H1 (cell line): ENCODE measurements at regions not wholly inside any gene's neighbourhood (a gene's known extent, or its start where the extent isn't known, plus 50 kb on each side); places are given as distances from the start of the nearest gene placed in this dataset.

Experiments
- CTCF ChIA-PET: fragments of 300-600 bp; sonication (Branson Sonifier 250); formaldehyde crosslinking; loops from one replicate; lab custom pipeline; 2021; ENCODE audit not compliant: partially characterized antibody; lab: Charles Lee
- POLR2A ChIA-PET: fragments of 300-600 bp; sonication (Branson Sonifier 250); formaldehyde crosslinking; loops from one replicate; lab custom pipeline; 2021; ENCODE audit warnings: inconsistent platforms; ENCODE audit not compliant: partially characterized antibody; lab: Charles Lee
- DNase-seq, 2 experiments: peaks; one replicate each; pipeline versions ENCODE4 v3.0.0 to v3.0.0-alpha.2; 2010 to 2022; ENCODE audit warnings: low spot score in 2 of 2, low read depth in 1 of 2, mixed read lengths in 1 of 2
- FAIRE-seq: peaks from 2 replicates; lab custom pipeline; 2011; peaks lifted over from hg19 to GRCh38; lab: Jason Lieb, UNC
- H2AFZ ChIP-seq: 2 replicates; pipeline ENCODE4 v1.8.1; 2012; ENCODE audit warnings: low read length, inconsistent platforms
- H2AK5ac ChIP-seq: 2 replicates; pipeline ENCODE4 v1.6.1; 2013; ENCODE audit warnings: low read depth, low read length
- H2BK120ac ChIP-seq: replicated peaks from 2 replicates; pipeline ENCODE3; 2013; ENCODE audit warnings: low read depth, low read length, inconsistent platforms
- H2BK12ac ChIP-seq: 2 replicates; pipeline ENCODE4 v1.6.1; 2013; ENCODE audit warnings: low read depth, low read length
- H2BK15ac ChIP-seq: 2 replicates; pipeline ENCODE4 v1.6.1; 2013; ENCODE audit warnings: low read length
- H2BK20ac ChIP-seq: 2 replicates; pipeline ENCODE4 v1.6.1; 2013; ENCODE audit warnings: low read length
- H2BK5ac ChIP-seq: 2 replicates; pipeline ENCODE4 v1.6.1; 2013; ENCODE audit warnings: low read depth, low read length
- H3K14ac ChIP-seq: 2 replicates; pipeline ENCODE4 v1.6.1; 2013; ENCODE audit warnings: inconsistent platforms; ENCODE audit not compliant: insufficient read length
- H3K18ac ChIP-seq: 2 replicates; pipeline ENCODE4 v1.6.1; 2013; ENCODE audit warnings: low read length; ENCODE audit errors: extremely low read depth
- H3K23ac ChIP-seq: 2 replicates; pipeline ENCODE4 v1.6.1; 2013; ENCODE audit warnings: inconsistent platforms; ENCODE audit not compliant: insufficient read length
- H3K23me2 ChIP-seq: 2 replicates; pipeline ENCODE4 v1.6.1; 2013; ENCODE audit warnings: low read depth, low read length
- H3K27ac ChIP-seq: 2 replicates; pipeline ENCODE4 v1.6.1; 2011; ENCODE audit warnings: low read depth, low read length, inconsistent platforms
- H3K27me3 ChIP-seq, 4 experiments: replicated peaks in 1 of 4; 1 replicate in 1 of 4; 2 replicates in 3 of 4; pipeline versions ENCODE4 v1.6.1 to v1.8.1; 2011 to 2013; ENCODE audit warnings: low read length in 3 of 4, mild to moderate bottlenecking in 3 of 4, inconsistent platforms in 2 of 4, mixed read lengths in 2 of 4, moderate library complexity in 1 of 4; ENCODE audit not compliant: control insufficient read depth in 3 of 4, insufficient read depth in 3 of 4; ENCODE audit errors: extremely low read depth in 1 of 4
- H3K36me3 ChIP-seq, 4 experiments: 2 replicates each; pipeline versions ENCODE4 v1.6.1 to v1.8.1; 2011 to 2013; ENCODE audit warnings: mild to moderate bottlenecking in 4 of 4, low read length in 3 of 4, moderate library complexity in 2 of 4, control low read depth in 1 of 4, inconsistent platforms in 1 of 4; ENCODE audit not compliant: insufficient read depth in 4 of 4, control insufficient read depth in 2 of 4
- H3K4ac ChIP-seq: replicated peaks from 2 replicates; pipeline ENCODE3; 2013; ENCODE audit warnings: low read length, low read depth, mixed read lengths, inconsistent platforms; ENCODE audit not compliant: insufficient read length
- H3K4me1 ChIP-seq, 4 experiments: replicated peaks in 1 of 4; 1 replicate in 1 of 4; 2 replicates in 3 of 4; pipeline versions ENCODE4 v1.6.1 to v1.8.1; 2011 to 2013; ENCODE audit warnings: low read length in 3 of 4, inconsistent platforms in 2 of 4, mixed read lengths in 1 of 4; ENCODE audit not compliant: insufficient read depth in 4 of 4, control insufficient read depth in 3 of 4
- H3K4me2 ChIP-seq, 2 experiments: 2 replicates each; pipeline versions ENCODE4 v1.6.1 to v1.8.1; 2011 to 2013; ENCODE audit warnings: low read depth in 2 of 2, low read length in 2 of 2, control low read depth in 1 of 2, inconsistent platforms in 1 of 2, mild to moderate bottlenecking in 1 of 2; ENCODE audit not compliant: insufficient read depth in 1 of 2
- H3K4me3 ChIP-seq, 4 experiments: fragments of 200-600, 300-600 bp in 1 of 4; sonication (generic), shearing (Covaris generic), sonication (Bioruptor Twin) in 1 of 4; 2 replicates each; pipeline versions ENCODE4 v1.5.1 to v1.8.1; 2011 to 2016; ENCODE audit warnings: low read length in 4 of 4, low read depth in 3 of 4, control low read depth in 2 of 4, inconsistent platforms in 2 of 4, mild to moderate bottlenecking in 2 of 4, mixed read lengths in 1 of 4, moderate library complexity in 1 of 4; ENCODE audit not compliant: insufficient read depth in 2 of 4; ENCODE audit errors: extremely low read depth in 1 of 4
- H3K56ac ChIP-seq: replicated peaks from 2 replicates; pipeline ENCODE3; 2013; ENCODE audit warnings: low read depth, mild to moderate bottlenecking, mixed read lengths, low read length, inconsistent platforms; ENCODE audit not compliant: insufficient read length
- H3K79me1 ChIP-seq: 2 replicates; pipeline ENCODE4 v1.6.1; 2013; ENCODE audit warnings: low read depth, low read length, control low read depth
- H3K79me2 ChIP-seq, 2 experiments: 2 replicates each; pipeline versions ENCODE4 v1.6.1 to v1.8.1; 2012 to 2013; ENCODE audit warnings: low read length in 2 of 2, mild to moderate bottlenecking in 2 of 2, inconsistent platforms in 1 of 2; ENCODE audit not compliant: insufficient read depth in 2 of 2, control insufficient read depth in 1 of 2
- H3K9ac ChIP-seq, 4 experiments: replicated peaks in 1 of 4; 1 replicate in 1 of 4; 2 replicates in 3 of 4; pipeline versions ENCODE4 v1.6.1 to v1.8.1; 2011 to 2013; ENCODE audit warnings: low read depth in 3 of 4, low read length in 3 of 4, control low read depth in 2 of 4, mild to moderate bottlenecking in 2 of 4, moderate library complexity in 2 of 4, inconsistent platforms in 1 of 4; ENCODE audit errors: extremely low read depth in 1 of 4
- H3K9me3 ChIP-seq, 2 experiments: 2 replicates each; pipeline versions ENCODE4 v1.6.1 to v1.8.1; 2012 to 2013; ENCODE audit warnings: mild to moderate bottlenecking in 2 of 2, moderate library complexity in 2 of 2, control low read depth in 1 of 2, inconsistent platforms in 1 of 2, low read depth in 1 of 2, low read length in 1 of 2, mixed read lengths in 1 of 2; ENCODE audit not compliant: insufficient read depth in 2 of 2
- H4K20me1 ChIP-seq, 2 experiments: replicated peaks in 1 of 2; 2 replicates each; pipeline versions ENCODE3 to v1.8.1; 2011 to 2013; ENCODE audit warnings: inconsistent platforms in 2 of 2, low read length in 2 of 2, mild to moderate bottlenecking in 1 of 2; ENCODE audit not compliant: insufficient read depth in 2 of 2, control insufficient read depth in 1 of 2
- H4K5ac ChIP-seq: 2 replicates; pipeline ENCODE4 v1.6.1; 2013; ENCODE audit warnings: low read length, low read depth, mixed read lengths, inconsistent platforms; ENCODE audit not compliant: insufficient read length
- H4K8ac ChIP-seq: 2 replicates; pipeline ENCODE4 v1.8.0; 2013; ENCODE audit warnings: mild to moderate bottlenecking, moderate library complexity, low read length, inconsistent platforms; ENCODE audit not compliant: insufficient read depth; ENCODE audit errors: extremely low read depth
- H4K91ac ChIP-seq: replicated peaks from 2 replicates; pipeline ENCODE3; 2013; ENCODE audit warnings: low read length, mixed read lengths, inconsistent platforms; ENCODE audit not compliant: insufficient read length
- BCL11A ChIP-seq, 2 experiments: IDR thresholded peaks; one replicate each; pipeline ENCODE4 v1.6.1; 2011; ENCODE audit warnings: low read depth in 2 of 2, low read length in 2 of 2, mild to moderate bottlenecking in 2 of 2
- BRCA1 ChIP-seq: IDR thresholded peaks from 2 replicates; pipeline ENCODE4 v1.6.1; 2012; ENCODE audit warnings: low read depth, low read length, improper control_type of control experiment
- CBX5 ChIP-seq: fragments of 300-800, 300-1000 bp; sonication (generic); IDR thresholded peaks from 2 replicates; pipeline ENCODE4 v1.7.1; 2016; ENCODE audit warnings: antibody characterized with exemption, low read length, low read depth
- CEBPB ChIP-seq: IDR thresholded peaks from 2 replicates; pipeline ENCODE4 v1.6.1; 2012; ENCODE audit warnings: low read depth, low read length
- CTBP2 ChIP-seq: IDR thresholded peaks from 2 replicates; pipeline ENCODE4 v1.7.0; 2011; ENCODE audit warnings: borderline replicate concordance, mild to moderate bottlenecking, moderate library complexity, mixed read lengths, low read length; ENCODE audit not compliant: insufficient read depth, insufficient read length
- FOSL1 ChIP-seq: IDR thresholded peaks from 2 replicates; pipeline ENCODE4 v1.6.1; 2011; ENCODE audit warnings: mild to moderate bottlenecking, low read depth, low read length, moderate library complexity; ENCODE audit not compliant: insufficient read depth
- GABPA ChIP-seq: IDR thresholded peaks from 2 replicates; pipeline ENCODE4 v1.6.1; 2011; ENCODE audit warnings: mild to moderate bottlenecking, low read length, moderate library complexity, borderline replicate concordance; ENCODE audit not compliant: insufficient read depth
- GTF2F1 ChIP-seq: IDR thresholded peaks from 2 replicates; pipeline ENCODE4 v1.6.1; 2012; ENCODE audit warnings: low read depth, low read length, improper control_type of control experiment, borderline replicate concordance
- HDAC6 ChIP-seq: IDR thresholded peaks from one replicate; pipeline ENCODE4 v1.7.1; 2012; ENCODE audit warnings: low read depth, mild to moderate bottlenecking, inconsistent platforms, low read length, moderate library complexity
- JUN ChIP-seq: IDR thresholded peaks from 2 replicates; pipeline ENCODE4 v1.6.1; 2011; ENCODE audit warnings: low read depth, mild to moderate bottlenecking, improper control_type of control experiment, low read length
- JUND ChIP-seq: IDR thresholded peaks from 2 replicates; pipeline ENCODE4 v1.6.1; 2011; ENCODE audit warnings: mild to moderate bottlenecking, improper control_type of control experiment, low read length
- KDM4A ChIP-seq: IDR thresholded peaks from one replicate; pipeline ENCODE4 v1.7.1; 2012; ENCODE audit warnings: low read depth, mild to moderate bottlenecking, moderate library complexity, low read length, inconsistent platforms; ENCODE audit not compliant: severe bottlenecking
- RBBP5 ChIP-seq: IDR thresholded peaks from 2 replicates; pipeline ENCODE4 v1.7.1; 2012; ENCODE audit warnings: low read depth, mild to moderate bottlenecking, inconsistent platforms, low read length, moderate library complexity, borderline replicate concordance
- whole genome bisulfite sequencing, 2 experiments: shearing (Covaris generic) in 1 of 2; methylation state at CpG; one replicate each; pipeline versions ENCODE4 v1.1.6 to v1.1.7; 2013 to 2015; ENCODE audit warnings: low lambda C conversion rate in 2 of 2, mixed read lengths in 2 of 2, inconsistent platforms in 1 of 2, low coverage in 1 of 2, missing lambda C conversion rate in 1 of 2; ENCODE audit not compliant: insufficient replicate concordance in 2 of 2, insufficient coverage in 1 of 2, insufficient read length in 1 of 2; ENCODE audit errors: extremely low coverage in 1 of 2, missing lambda C conversion rate in 1 of 2; 5-methylcytosine and 5-hydroxymethylcytosine counted together

GRCh38 chr10:128474571-128474970 lies 348.3 kb upstream of the MKI67 start:
- Histone ChIP-seq H3K27me3 (no peaks in the 10 kb centered on the region), H2BK20ac (no peak overlapping the region), H3K27ac (no peak overlapping the region), H4K91ac (no peak overlapping the region), H2AFZ (no peak overlapping the region), H2BK5ac (no peak overlapping the region), H4K5ac (no peak overlapping the region), H3K79me1 (no peaks in the 10 kb centered on the region), H4K20me1 (peaks cover 0 to 6% of the 10 kb centered on the region in 2 experiments), H2BK120ac (no peak overlapping the region), H3K56ac (no peak overlapping the region), H3K18ac (no peak overlapping the region), H3K4ac (no peak overlapping the region), H3K9ac (no peak overlapping the region), H3K4me2 (no peak overlapping the region), H3K79me2 (no peaks in the 10 kb centered on the region; a peak in 1 of 4 replicates), H3K4me1 (no peaks in the 10 kb centered on the region), H2BK15ac (no peak overlapping the region), H3K36me3 (no peaks in the 10 kb centered on the region), H3K23me2 (peaks cover 8% of the 10 kb centered on the region; the same call in 1 of the 2 replicates), H4K8ac (no peak overlapping the region), H2AK5ac (no peak overlapping the region), H3K23ac (no peak overlapping the region), H3K14ac (no peak overlapping the region), H2BK12ac (no peak overlapping the region), H3K9me3 (no peaks in the 10 kb centered on the region), H3K4me3 (no peak overlapping the region)
- ChIA-PET POLR2A (no interaction called here), CTCF (interaction anchor here (1.0 kb wide), 1 partner anchor 24 kb away, joined by 3 read pairs; no protein-coding TSS in a partner anchor)
- TF ChIP-seq BRCA1 (no peak), HDAC6 (no peak), CTBP2 (no peak), RBBP5 (no peak), KDM4A (no peak), GTF2F1 (no peak), CBX5 (no peak), GABPA (no peak), JUND (no peak), CEBPB (no peak), BCL11A (IDR thresholded peaks at IDR 0.05; ENCODE audit: low read depth in 2 of 2, low read length in 2 of 2) (no peak), JUN (no peak), FOSL1 (no peak)
- DNase-seq (no peak), FAIRE-seq (no peak)
- WGBS, 2 experiments, result 87% methylated on average over 6 of the region's 6 CpGs; no CpG with 5 or more reads in 1 of the 2 experiments
